GM19351 (cell line): ENCODE measurements at regions not wholly inside any gene's neighbourhood (a gene's known extent, or its start where the extent isn't known, plus 50 kb on each side); places are given as distances from the start of the nearest gene placed in this dataset.

ENCODE experiments used
- ATAC-seq: cut with Tn5 transposase; IDR thresholded peaks from one replicate; pipeline ENCODE4 v1.9.1; 2021; ENCODE audit warnings: mild to moderate bottlenecking, moderate library complexity; ENCODE audit not compliant: unreplicated experiment

- no peak for ATAC-seq
These were observed 153.8 kb upstream of the UBL3 start for GRCh38 chr13:30004204-30004603.

DNA sequence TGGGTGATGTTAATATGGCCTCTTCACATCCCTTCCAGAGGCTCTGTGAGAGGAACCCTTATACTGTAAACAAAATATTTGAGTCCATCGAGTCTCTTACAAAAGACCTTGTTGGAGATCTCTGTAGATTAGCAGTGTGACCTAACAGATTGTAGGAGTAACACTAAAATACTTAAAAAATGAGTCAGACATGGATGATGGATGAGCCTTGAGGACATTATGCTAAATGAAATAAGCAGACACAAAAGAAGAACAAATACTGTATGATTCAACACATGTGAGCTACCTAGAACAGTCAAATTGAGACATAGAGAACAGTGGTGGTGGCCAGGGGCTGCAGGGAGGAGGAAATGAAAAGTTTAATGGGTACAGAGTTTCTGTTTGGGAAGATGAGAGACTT is 152.2 kb upstream of the UBL3 start:
- no peak for ATAC-seq

GRCh38 chr13:30000370-30000765 is 150.0 kb upstream of the UBL3 start:
- ATAC-seq = no peak

GRCh38 chr13:29999492-30000369 is 149.3 kb upstream of the UBL3 start:
- no peak for ATAC-seq

GRCh38 chr13:29996316-29996715 is 145.9 kb upstream of the UBL3 start:
- no peak for ATAC-seq

- no peak for ATAC-seq
These were observed 144.6 kb upstream of the UBL3 start for GRCh38 chr13:29994911-29995595.

- ATAC-seq = no peak
These were observed 143.5 kb upstream of the UBL3 start for GRCh38 chr13:29993716-29994488.

GRCh38 chr13:29993196-29993595 is 142.8 kb upstream of the UBL3 start:
- ATAC-seq = no peak

DNA sequence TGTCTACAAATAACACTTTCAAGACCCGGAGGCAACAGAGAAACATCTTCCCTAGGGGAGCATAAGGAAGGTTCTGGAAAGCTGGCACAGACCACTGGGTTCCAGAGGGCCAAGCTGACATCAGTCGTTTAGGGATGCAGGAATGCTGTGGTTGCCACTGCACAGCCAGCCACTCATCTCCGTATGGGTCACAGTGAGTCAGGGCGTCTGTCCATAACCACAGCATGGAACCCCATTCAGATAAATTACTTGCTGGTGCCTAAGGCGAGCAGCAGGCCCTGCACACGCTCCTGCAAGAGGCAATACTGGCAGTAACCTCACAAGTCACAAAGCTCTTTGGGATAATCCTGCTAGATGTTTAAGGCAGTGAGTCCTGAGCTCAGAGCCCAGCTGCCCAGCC is 140.9 kb upstream of the UBL3 start:
- no peak for ATAC-seq

DNA sequence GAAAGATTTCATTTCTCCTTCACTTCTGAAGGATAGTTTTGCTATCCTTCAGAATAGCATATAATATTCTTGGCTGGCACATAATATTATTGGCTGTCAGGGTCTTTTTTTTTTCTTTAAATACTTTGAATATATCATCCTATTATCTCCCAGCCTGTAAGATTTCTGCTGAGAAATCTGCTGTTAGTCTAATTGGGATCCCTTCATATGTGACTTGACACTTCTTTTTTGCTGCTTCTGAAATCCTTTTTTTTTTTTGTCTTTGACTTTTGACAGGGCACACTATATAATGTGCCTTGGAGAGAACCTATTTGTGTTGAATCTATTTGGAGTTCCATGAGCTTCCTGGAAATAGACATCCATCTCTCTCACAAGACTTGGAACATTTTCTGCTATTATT is 136.9 kb upstream of the UBL3 start:
- ATAC-seq = no peak

DNA sequence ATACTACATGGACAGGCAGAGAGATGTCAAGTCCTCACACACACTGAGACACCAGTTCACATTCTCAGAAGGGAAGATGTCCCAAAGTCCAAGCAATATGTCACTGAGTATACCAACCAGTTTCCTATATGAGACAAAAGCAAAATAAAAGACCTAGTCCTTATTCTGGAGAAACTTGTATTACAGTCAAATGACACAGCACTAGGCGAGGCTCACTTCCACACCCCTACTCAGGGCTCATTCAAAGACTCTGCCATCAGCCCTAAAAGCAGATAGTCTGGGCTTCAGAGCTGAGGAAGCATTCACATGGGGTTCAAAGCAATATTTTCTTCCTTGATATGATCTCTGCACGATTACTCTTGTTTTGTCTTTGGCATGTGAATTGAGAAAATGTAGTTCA is 129.9 kb upstream of the UBL3 start:
- ATAC-seq = no peak

DNA sequence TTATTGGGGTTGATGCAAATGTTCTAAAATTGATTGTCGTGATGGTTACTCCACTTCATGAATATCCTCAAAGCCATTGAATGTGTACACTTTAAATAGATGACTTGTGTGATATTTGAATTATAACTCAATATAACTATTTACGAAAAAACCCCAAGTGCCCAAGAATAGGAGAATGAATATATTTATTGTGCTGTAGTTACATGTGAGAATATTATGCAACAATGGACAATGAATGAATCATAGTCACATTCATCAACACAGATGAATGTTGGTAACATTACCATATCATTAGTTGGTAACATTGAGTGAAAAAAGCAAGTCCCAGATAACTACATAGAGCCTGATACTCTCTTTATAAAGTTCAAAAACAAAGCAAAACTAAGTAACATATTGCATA is 127.8 kb upstream of the UBL3 start:
- ATAC-seq = no peak

- ATAC-seq = no peak
These were observed 127.2 kb upstream of the UBL3 start for GRCh38 chr13:29977476-29978120.

DNA sequence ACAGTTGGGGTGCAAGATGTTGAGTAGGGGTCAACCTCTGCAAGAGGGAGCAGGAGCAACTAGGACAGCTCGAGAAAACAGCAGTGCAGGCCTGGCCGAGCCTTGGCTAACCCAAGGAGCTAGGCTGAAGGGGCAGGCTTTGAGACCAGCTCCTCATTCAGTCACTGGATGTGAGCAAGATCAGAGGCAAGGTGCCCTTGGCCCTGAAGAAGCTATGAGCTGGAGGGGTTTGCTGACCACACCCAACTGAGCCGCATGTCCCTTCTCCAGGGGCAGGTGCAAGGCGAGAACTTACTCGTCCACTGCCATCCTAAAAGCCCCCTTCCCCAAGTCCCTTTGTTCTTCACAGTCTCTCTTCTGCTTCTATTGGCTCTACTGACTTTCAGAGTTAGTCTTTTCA is 126.1 kb upstream of the UBL3 start:
- ATAC-seq = no peak

DNA sequence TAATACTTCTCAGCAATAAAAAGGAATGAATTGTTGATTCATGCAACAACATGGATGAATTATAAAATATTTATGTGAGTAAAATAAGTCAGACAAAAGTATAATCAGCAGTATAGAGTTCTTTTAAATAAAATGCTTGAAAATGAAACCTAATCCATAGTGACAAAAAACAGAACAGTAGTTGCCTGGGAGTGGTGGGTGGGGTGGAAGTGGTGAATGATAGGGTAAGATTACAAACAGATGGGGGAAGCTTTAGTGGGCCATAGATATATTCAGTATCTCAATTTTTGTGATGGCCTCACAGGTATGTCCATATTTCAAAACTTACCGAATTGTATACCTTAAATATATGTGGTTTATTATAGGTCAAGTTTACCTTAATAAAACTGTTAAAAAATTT is 124.9 kb upstream of the UBL3 start:
- ATAC-seq = no peak

GRCh38 chr13:29969286-29969685 is 118.9 kb upstream of the UBL3 start:
- no peak for ATAC-seq

- no peak for ATAC-seq
These were observed 113.9 kb upstream of the UBL3 start for GRCh38 chr13:29964181-29964845.

GRCh38 chr13:29963089-29963488 is 112.7 kb upstream of the UBL3 start:
- ATAC-seq = no peak

GRCh38 chr13:29961036-29961670 is 110.7 kb upstream of the UBL3 start:
- ATAC-seq = no peak

GRCh38 chr13:29959603-29960002 is 109.2 kb upstream of the UBL3 start:
- ATAC-seq = no peak
